GM23248 (cell line): ENCODE measurements at regions not wholly inside any gene's neighbourhood (a gene's known extent, or its start where the extent isn't known, plus 50 kb on each side); places are given as distances from the start of the nearest gene placed in this dataset.

Source experiments
- DNase-seq: peaks from one replicate; pipeline ENCODE4 v3.0.0-alpha.2; 2015
- H2AFZ ChIP-seq: fragments of 200-600 bp; sonication (generic); 2 replicates; pipeline ENCODE4 v1.6.1; 2016; ENCODE audit warnings: antibody characterized with exemption
- H3F3A ChIP-seq: fragments of 200-600 bp; sonication (generic); 2 replicates; pipeline ENCODE4 v1.6.1; 2016; ENCODE audit warnings: mild to moderate bottlenecking, antibody characterized with exemption, mixed run types; ENCODE audit not compliant: insufficient read depth
- H3K27ac ChIP-seq: fragments of 200-600 bp; sonication (generic); 2 replicates; pipeline ENCODE4 v1.5.1; 2016; ENCODE audit warnings: mild to moderate bottlenecking
- H3K27me3 ChIP-seq: fragments of 200-600 bp; sonication (generic); replicated peaks from 2 replicates; pipeline ENCODE4 v1.6.1; 2016; ENCODE audit warnings: mild to moderate bottlenecking; ENCODE audit not compliant: insufficient read depth
- H3K36me3 ChIP-seq: fragments of 200-600 bp; sonication (generic); 2 replicates; pipeline ENCODE4 v1.6.1; 2016; ENCODE audit warnings: low read depth, mild to moderate bottlenecking
- H3K4me1 ChIP-seq: fragments of 200-600 bp; sonication (generic); 2 replicates; pipeline ENCODE4 v1.6.1; 2016; ENCODE audit warnings: mild to moderate bottlenecking; ENCODE audit not compliant: insufficient read depth
- H3K4me2 ChIP-seq: fragments of 200-600 bp; sonication (generic); one replicate; pipeline ENCODE4 v1.6.1; 2016; ENCODE audit warnings: mild to moderate bottlenecking; ENCODE audit not compliant: unreplicated experiment
- H3K4me3 ChIP-seq: fragments of 200-600 bp; sonication (generic); 2 replicates; pipeline ENCODE4 v1.5.1; 2016; ENCODE audit warnings: mild to moderate bottlenecking
- H3K79me2 ChIP-seq: fragments of 200-600 bp; sonication (generic); 2 replicates; pipeline ENCODE4 v1.6.1; 2016; ENCODE audit warnings: mild to moderate bottlenecking; ENCODE audit not compliant: insufficient read depth
- H3K9ac ChIP-seq: fragments of 200-600 bp; sonication (generic); 2 replicates; pipeline ENCODE4 v1.6.1; 2016; ENCODE audit warnings: mild to moderate bottlenecking
- H3K9me2 ChIP-seq: fragments of 200-600 bp; sonication (generic); 2 replicates; pipeline ENCODE4 v1.6.1; 2016; ENCODE audit warnings: mixed run types, mild to moderate bottlenecking, moderate library complexity; ENCODE audit not compliant: insufficient read depth
- H3K9me3 ChIP-seq: fragments of 200-600 bp; sonication (generic); one replicate; pipeline ENCODE4 v1.6.1; 2017; ENCODE audit warnings: low read depth
- H4K20me1 ChIP-seq: fragments of 200-600 bp; sonication (generic); 2 replicates; pipeline ENCODE4 v1.6.0; 2016; ENCODE audit not compliant: insufficient read depth
- EZH2 ChIP-seq: fragments of 200-600 bp; sonication (generic); IDR thresholded peaks from 2 replicates; pipeline ENCODE4 v1.6.1; 2018; ENCODE audit warnings: antibody characterized with exemption, mild to moderate bottlenecking; ENCODE audit not compliant: insufficient read depth, poor library complexity, severe bottlenecking
- EZH2phosphoT487 ChIP-seq: fragments of 200-600 bp; sonication (generic); IDR thresholded peaks from 2 replicates; pipeline ENCODE4 v1.6.1; 2018; ENCODE audit warnings: antibody characterized with exemption, moderate library complexity, mild to moderate bottlenecking, low read depth; ENCODE audit not compliant: insufficient read depth
- WGBS, 2 experiments: methylation state at CpG; one replicate each; pipeline ENCODE4 v1.1.6; 2015 to 2017; ENCODE audit warnings: low lambda C conversion rate in 2 of 2, low coverage in 1 of 2; ENCODE audit errors: missing lambda C conversion rate in 2 of 2; 5-methylcytosine and 5-hydroxymethylcytosine counted together
- in situ Hi-C: fragments of 300-500 bp; cut with MboI; formaldehyde crosslinking; loops from 2 replicates; pipeline ENCODE4 v1.15.0; 2020

DNA sequence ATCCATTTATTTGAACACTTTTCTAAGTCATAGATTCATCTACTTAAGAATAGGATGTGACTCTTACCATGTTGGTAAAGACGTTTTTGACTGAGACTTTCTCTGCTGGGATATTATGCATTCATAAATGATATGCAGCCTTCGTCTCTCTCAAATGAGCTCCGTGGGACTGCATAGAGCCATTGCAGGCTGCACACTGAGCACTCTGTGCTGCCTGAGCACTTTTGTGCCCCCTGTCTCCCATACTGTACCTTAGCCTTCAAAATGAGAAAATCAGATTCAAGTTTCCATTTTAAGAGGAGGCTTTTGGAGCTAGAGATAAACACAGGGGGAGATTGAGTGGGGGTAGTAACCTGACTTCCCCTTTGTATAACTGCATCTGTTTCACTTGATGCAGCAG is 433.6 kb downstream of the ZIC3 start:
- H3K4me3 ChIP-seq, result no peak overlapping the region
- in situ Hi-C loops, result no loop called here
- H3K4me1 ChIP-seq, result no peaks in the 10 kb centered on the region
- H3K9me3 ChIP-seq, result no peaks in the 10 kb centered on the region
- H3K4me2 ChIP-seq, result no peak overlapping the region
- no peaks in the 10 kb centered on the region for H3K27me3 ChIP-seq
- H3K79me2 ChIP-seq, result no peaks in the 10 kb centered on the region
- H3K36me3 ChIP-seq, result no peaks in the 10 kb centered on the region
- TF ChIP-seq EZH2phosphoT487, result no peak
- TF ChIP-seq EZH2, result no peak
- no peak overlapping the region for H3K9ac ChIP-seq
- H3F3A ChIP-seq, result no peaks in the 10 kb centered on the region
- H3K27ac ChIP-seq, result no peak overlapping the region
- H2AFZ ChIP-seq, result no peak overlapping the region
- DNase-seq, result no peak
- 8 to 16% methylated on average over 3 of the region's 3 CpGs for WGBS, 2 experiments
- no peaks in the 10 kb centered on the region for H4K20me1 ChIP-seq
- H3K9me2 ChIP-seq, result no peaks in the 10 kb centered on the region

DNA sequence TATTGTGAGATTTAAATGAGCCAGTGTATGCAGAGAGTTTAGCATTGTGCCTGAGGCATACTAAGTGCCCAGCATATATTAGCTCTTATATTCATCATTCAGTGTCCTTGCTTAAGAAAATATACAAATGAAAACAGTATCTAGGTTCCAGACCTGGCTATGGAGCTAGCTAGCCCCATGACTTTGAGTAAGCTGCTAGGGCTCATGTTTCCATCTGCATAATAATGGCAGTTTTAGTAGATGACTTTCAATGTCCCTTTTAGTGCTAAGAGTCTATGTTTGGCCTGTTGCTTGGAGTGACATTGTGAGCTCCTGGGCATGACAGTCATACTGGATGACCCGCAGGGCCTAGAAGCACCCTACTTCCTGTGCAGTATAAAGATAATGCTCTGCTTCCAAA is 435.3 kb downstream of the ZIC3 start:
- H3K4me2 ChIP-seq, result no peak overlapping the region
- 0% methylated on average over 1 of the region's 1 CpG for WGBS, 2 experiments
- no peaks in the 10 kb centered on the region for H3K36me3 ChIP-seq

DNA sequence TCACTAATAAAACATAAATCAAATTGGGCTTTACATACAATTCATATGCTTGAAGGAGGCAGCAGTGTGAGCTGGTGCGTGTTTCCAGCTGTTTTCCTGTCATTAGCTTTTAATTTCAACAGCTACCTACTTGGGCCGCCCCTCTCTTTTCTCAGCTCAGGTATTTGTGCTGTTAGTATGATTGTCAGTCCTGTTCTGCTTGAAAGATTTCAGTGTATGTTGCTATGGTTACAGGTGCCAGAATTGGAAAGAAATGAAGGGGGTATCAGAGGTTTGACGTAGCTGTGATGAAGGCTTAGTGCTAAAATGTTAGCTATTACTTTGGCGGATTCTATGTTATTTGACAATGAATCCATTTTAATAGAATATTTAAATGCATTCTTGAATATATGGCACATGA is 440.3 kb downstream of the ZIC3 start:
- in situ Hi-C loops, result no loop called here
- Histone ChIP-seq H3K9ac (no peak overlapping the region), H3K27ac (no peak overlapping the region), H3K9me2 (no peaks in the 10 kb centered on the region), H3F3A (no peaks in the 10 kb centered on the region), H3K9me3 (no peaks in the 10 kb centered on the region), H3K79me2 (no peaks in the 10 kb centered on the region), H3K4me1 (no peaks in the 10 kb centered on the region), H3K4me2 (no peak overlapping the region), H4K20me1 (no peaks in the 10 kb centered on the region), H3K36me3 (no peaks in the 10 kb centered on the region), H2AFZ (no peak overlapping the region), H3K4me3 (no peak overlapping the region), H3K27me3 (no peaks in the 10 kb centered on the region)
- DNase-seq, result no peak
- no peak for TF ChIP-seq EZH2phosphoT487
- no peak for TF ChIP-seq EZH2
- WGBS, 2 experiments, result 42 to 50% methylated on average over 4 of the region's 4 CpGs

More for the DNA sequence above, 435.3 kb downstream of the ZIC3 start:
- Histone ChIP-seq H3K4me3 (no peak overlapping the region), H3F3A (no peaks in the 10 kb centered on the region), H2AFZ (no peak overlapping the region), H4K20me1 (no peaks in the 10 kb centered on the region), H3K4me1 (no peaks in the 10 kb centered on the region), H3K79me2 (no peaks in the 10 kb centered on the region), H3K27ac (no peak overlapping the region), H3K9me3 (no peaks in the 10 kb centered on the region), H3K9me2 (no peaks in the 10 kb centered on the region), H3K27me3 (no peaks in the 10 kb centered on the region), H3K9ac (no peak overlapping the region)
- no peak for DNase-seq
- in situ Hi-C loops, result no loop called here
- no peak for TF ChIP-seq EZH2
- no peak for TF ChIP-seq EZH2phosphoT487

GRCh38 chrX:138008281-138008680 is 442.4 kb downstream of the ZIC3 start:
- no peaks in the 10 kb centered on the region for H3K4me1 ChIP-seq
- WGBS, 2 experiments, result 10 to 26% methylated on average over 4 to 5 of the region's 5 CpGs
- H3K79me2 ChIP-seq, result no peaks in the 10 kb centered on the region
- DNase-seq, result no peak
- H4K20me1 ChIP-seq, result no peaks in the 10 kb centered on the region
- no peak overlapping the region for H3K4me2 ChIP-seq
- H3K9ac ChIP-seq, result no peak overlapping the region
- H3K4me3 ChIP-seq, result no peak overlapping the region
- H3F3A ChIP-seq, result no peaks in the 10 kb centered on the region
- no peaks in the 10 kb centered on the region for H3K36me3 ChIP-seq
- TF ChIP-seq EZH2 (no peak), EZH2phosphoT487 (no peak)
- H3K27ac ChIP-seq, result no peak overlapping the region
- H2AFZ ChIP-seq, result no peak overlapping the region
- H3K9me2 ChIP-seq, result no peaks in the 10 kb centered on the region
- in situ Hi-C loops, result no loop called here
- H3K27me3 ChIP-seq, result no peaks in the 10 kb centered on the region
- no peaks in the 10 kb centered on the region for H3K9me3 ChIP-seq

DNA sequence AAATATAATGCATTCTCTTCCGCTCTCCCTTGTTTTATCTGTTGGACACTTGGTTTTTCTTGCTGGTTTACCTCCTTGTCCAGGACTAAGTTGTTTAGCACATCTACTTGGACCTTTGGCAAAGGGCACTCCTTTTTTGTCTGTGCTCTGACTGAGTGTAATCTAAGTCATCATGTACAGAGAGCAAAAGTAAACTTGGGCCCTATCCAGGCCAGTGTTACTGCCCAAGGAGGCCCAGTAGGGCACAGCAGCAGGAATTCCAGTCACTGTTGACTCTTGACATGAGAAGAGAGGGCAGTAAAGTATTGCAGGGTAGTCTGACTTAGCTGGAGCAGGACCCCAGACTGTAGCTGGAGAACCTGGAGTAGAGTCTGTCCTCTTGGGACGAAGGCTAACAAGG is 445.5 kb downstream of the ZIC3 start:
- H3K4me1 ChIP-seq, result no peaks in the 10 kb centered on the region
- in situ Hi-C loops, result no loop called here

More for the DNA sequence above, 445.5 kb downstream of the ZIC3 start:
- Histone ChIP-seq H3K36me3 (no peaks in the 10 kb centered on the region), H3K9me3 (no peaks in the 10 kb centered on the region), H3K9ac (no peak overlapping the region), H3K27me3 (no peaks in the 10 kb centered on the region), H3F3A (no peaks in the 10 kb centered on the region), H3K9me2 (no peaks in the 10 kb centered on the region), H3K4me2 (no peak overlapping the region), H2AFZ (no peak overlapping the region), H4K20me1 (no peaks in the 10 kb centered on the region), H3K79me2 (no peaks in the 10 kb centered on the region), H3K4me3 (no peak overlapping the region), H3K27ac (no peak overlapping the region)
- no peak for TF ChIP-seq EZH2
- TF ChIP-seq EZH2phosphoT487, result no peak
- 44 to 45% methylated on average over 2 of the region's 2 CpGs for WGBS, 2 experiments
- no peak for DNase-seq
